ENCODE measurements at regions not wholly inside any gene's neighbourhood (a gene's known extent, or its start where the extent isn't known, plus 50 kb on each side); places are given as distances from the start of the nearest gene placed in this dataset.
"Not testable (repeated sequence)": the region's sequence is repeated elsewhere in the genome, so short reads cannot be mapped to it uniquely, and the experiment has no call there.

GRCh38 chr6:84317463-84317862, 90.0 kb upstream of the CEP162 start:
- Histone ChIP-seq H3K9me3 (ENCODE audit: severe bottlenecking) (no peaks in the 10 kb centered on the region), H3K4me3 (ENCODE audit: low read depth, low read length) (no peak overlapping the region), H3K27ac (no peak overlapping the region), H3K36me3 (no peaks in the 10 kb centered on the region), H3K27me3 (ENCODE audit: insufficient read depth, low read depth, severe bottlenecking) (no peaks in the 10 kb centered on the region)
- DNase-seq, result no peak
- no peak for TF ChIP-seq CTCF (IDR thresholded peaks at IDR 0.05; ENCODE audit: low read depth, low read length)

GRCh38 chr6:84314377-84314898, 87.0 kb upstream of the CEP162 start:
- Histone ChIP-seq H3K27me3 (ENCODE audit: insufficient read depth, low read depth, severe bottlenecking) (no peaks in the 10 kb centered on the region), H3K9me3 (ENCODE audit: severe bottlenecking) (no peaks in the 10 kb centered on the region), H3K4me3 (ENCODE audit: low read depth, low read length) (no peak overlapping the region), H3K36me3 (no peaks in the 10 kb centered on the region), H3K27ac (no peak overlapping the region)
- no peak for DNase-seq
- no peak for TF ChIP-seq CTCF (IDR thresholded peaks at IDR 0.05; ENCODE audit: low read depth, low read length)

GRCh38 chr6:84309336-84309735, 81.9 kb upstream of the CEP162 start:
- Histone ChIP-seq H3K4me3 (ENCODE audit: low read depth, low read length) (no peak overlapping the region), H3K9me3 (ENCODE audit: severe bottlenecking) (no peaks in the 10 kb centered on the region), H3K27me3 (ENCODE audit: insufficient read depth, low read depth, severe bottlenecking) (no peaks in the 10 kb centered on the region), H3K27ac (no peak overlapping the region), H3K36me3 (no peaks in the 10 kb centered on the region)
- no peak for TF ChIP-seq CTCF (IDR thresholded peaks at IDR 0.05; ENCODE audit: low read depth, low read length)
- DNase-seq, result no peak

GRCh38 chr6:84304881-84305280, 77.4 kb upstream of the CEP162 start:
- DNase-seq, result no peak
- Histone ChIP-seq H3K36me3 (no peaks in the 10 kb centered on the region), H3K4me3 (ENCODE audit: low read depth, low read length) (no peak overlapping the region), H3K9me3 (ENCODE audit: severe bottlenecking) (no peaks in the 10 kb centered on the region), H3K27me3 (ENCODE audit: insufficient read depth, low read depth, severe bottlenecking) (no peaks in the 10 kb centered on the region), H3K27ac (no peak overlapping the region)
- TF ChIP-seq CTCF (IDR thresholded peaks at IDR 0.05; ENCODE audit: low read depth, low read length), result no peak

- H3K27ac ChIP-seq; H3K27me3 ChIP-seq (ENCODE audit: insufficient read depth, low read depth, severe bottlenecking); H3K36me3 ChIP-seq; DNase-seq; H3K9me3 ChIP-seq (ENCODE audit: severe bottlenecking); H3K4me3 ChIP-seq (ENCODE audit: low read depth, low read length): not testable (repeated sequence)
Measured at GRCh38 chr6:84291033-84291432, 63.6 kb upstream of the CEP162 start.

GRCh38 chr6:84284428-84285049, 57.1 kb upstream of the CEP162 start:
- Histone ChIP-seq H3K27me3 (ENCODE audit: insufficient read depth, low read depth, severe bottlenecking) (no peaks in the 10 kb centered on the region), H3K9me3 (ENCODE audit: severe bottlenecking) (no peaks in the 10 kb centered on the region), H3K36me3 (no peaks in the 10 kb centered on the region), H3K4me3 (ENCODE audit: low read depth, low read length) (no peak overlapping the region), H3K27ac (no peak overlapping the region)
- no peak for DNase-seq
- peak; percentile 41 for TF ChIP-seq CTCF (IDR thresholded peaks at IDR 0.05; ENCODE audit: low read depth, low read length)

Measured in WERI-Rb-1 (cell line).